ENCODE measurements at regions not wholly inside any gene's neighbourhood (a gene's known extent, or its start where the extent isn't known, plus 50 kb on each side); places are given as distances from the start of the nearest gene placed in this dataset.
"Not testable (repeated sequence)": the region's sequence is repeated elsewhere in the genome, so short reads cannot be mapped to it uniquely, and the experiment has no call there.

GRCh38 chr14:25436906-25437305 is 387.0 kb upstream of the STXBP6 start:
- no peak for DNase-seq (ENCODE audit: low read depth)

- DNase-seq (ENCODE audit: low read depth) = no peak
Measured at GRCh38 chr14:25436288-25436875, 386.4 kb upstream of the STXBP6 start.

- DNase-seq (ENCODE audit: low read depth) = no peak
Measured at GRCh38 chr14:25431211-25432076, 381.5 kb upstream of the STXBP6 start.

GRCh38 chr14:25430808-25431207 is 380.9 kb upstream of the STXBP6 start:
- no peak for DNase-seq (ENCODE audit: low read depth)

GRCh38 chr14:25412998-25413397 is 363.1 kb upstream of the STXBP6 start:
- no peak for DNase-seq (ENCODE audit: low read depth)

GRCh38 chr14:25411781-25412757 is 362.1 kb upstream of the STXBP6 start:
- no peak for DNase-seq (ENCODE audit: low read depth)

GRCh38 chr14:25406818-25407217 is 356.9 kb upstream of the STXBP6 start:
- no peak for DNase-seq (ENCODE audit: low read depth)

GRCh38 chr14:25400607-25401206 is 350.8 kb upstream of the STXBP6 start:
- DNase-seq (ENCODE audit: low read depth) = no peak

GRCh38 chr14:25396128-25396527 is 346.2 kb upstream of the STXBP6 start:
- no peak for DNase-seq (ENCODE audit: low read depth)

GRCh38 chr14:25394791-25395391 is 344.9 kb upstream of the STXBP6 start:
- no peak for DNase-seq (ENCODE audit: low read depth)

- DNase-seq (ENCODE audit: low read depth) = no peak
Measured at GRCh38 chr14:25394356-25394755, 344.4 kb upstream of the STXBP6 start.

GRCh38 chr14:25389948-25390347 is 340.0 kb upstream of the STXBP6 start:
- no peak for DNase-seq (ENCODE audit: low read depth)

- no peak for DNase-seq (ENCODE audit: low read depth)
Measured at GRCh38 chr14:25381498-25381897, 331.6 kb upstream of the STXBP6 start.

- DNase-seq (ENCODE audit: low read depth) = no peak
Measured at GRCh38 chr14:25375639-25376038, 325.7 kb upstream of the STXBP6 start.

GRCh38 chr14:25371068-25371467 is 321.1 kb upstream of the STXBP6 start:
- no peak for DNase-seq (ENCODE audit: low read depth)

- not testable (repeated sequence) for DNase-seq (ENCODE audit: low read depth)
Measured at GRCh38 chr14:25370057-25370456, 320.1 kb upstream of the STXBP6 start.

GRCh38 chr14:25358330-25358729 is 308.4 kb upstream of the STXBP6 start:
- no peak for DNase-seq (ENCODE audit: low read depth)

GRCh38 chr14:25351269-25351668 is 301.3 kb upstream of the STXBP6 start:
- DNase-seq (ENCODE audit: low read depth) = no peak

- DNase-seq (ENCODE audit: low read depth) = no peak
Measured at GRCh38 chr14:25350802-25351201, 300.9 kb upstream of the STXBP6 start.

GRCh38 chr14:25350021-25350420 is 300.1 kb upstream of the STXBP6 start:
- DNase-seq (ENCODE audit: low read depth) = no peak

GRCh38 chr14:25349269-25349668 is 299.3 kb upstream of the STXBP6 start:
- DNase-seq (ENCODE audit: low read depth) = no peak

- DNase-seq (ENCODE audit: low read depth) = no peak
Measured at GRCh38 chr14:25340882-25341281, 290.9 kb upstream of the STXBP6 start.

Data from stimulated activated CD4-positive, alpha-beta T cell treated with anti-CD3 and anti-CD28 coated beads, Interleukin-2, amount 100 ng/mL, for 4 hours (primary cell).